Neural cell (in vitro differentiated cells): ENCODE measurements at regions not wholly inside any gene's neighbourhood (a gene's known extent, or its start where the extent isn't known, plus 50 kb on each side); places are given as distances from the start of the nearest gene placed in this dataset.

Experiments
- H2AFZ ChIP-seq: fragments of 200-600, 300-800 bp; sonication (generic), shearing (Covaris generic); 2 replicates; pipeline ENCODE4 v1.6.0; 2014; ENCODE audit warnings: low read depth, mild to moderate bottlenecking, antibody characterized with exemption, low read length, moderate library complexity
- H3F3A ChIP-seq: fragments of 200-600 bp; shearing (Covaris generic); 2 replicates; pipeline ENCODE4 v1.6.1; 2016; ENCODE audit warnings: mild to moderate bottlenecking, moderate library complexity, mixed read lengths, antibody characterized with exemption, low read length; ENCODE audit not compliant: insufficient read depth, poor library complexity, severe bottlenecking
- H3K27ac ChIP-seq: fragments of 200-600, 300-800 bp; sonication (generic), shearing (Covaris generic); 2 replicates; pipeline ENCODE4 v1.5.1; 2014; ENCODE audit warnings: mild to moderate bottlenecking, low read length, moderate library complexity
- H3K27me3 ChIP-seq: fragments of 300-800, 200-600 bp; sonication (generic), shearing (Covaris generic); 2 replicates; pipeline ENCODE4 v1.6.0; 2014; ENCODE audit warnings: mild to moderate bottlenecking, low read depth, low read length, moderate library complexity; ENCODE audit not compliant: insufficient read depth
- H3K36me3 ChIP-seq: fragments of 300-800, 200-600 bp; sonication (generic), shearing (Covaris generic); 2 replicates; pipeline ENCODE4 v1.5.1; 2014; ENCODE audit warnings: mild to moderate bottlenecking, antibody characterized with exemption, low read length, moderate library complexity; ENCODE audit not compliant: insufficient read depth
- H3K4me2 ChIP-seq: fragments of 300-800, 200-600 bp; sonication (generic), shearing (Covaris generic); 2 replicates; pipeline ENCODE4 v1.6.0; 2014; ENCODE audit warnings: mild to moderate bottlenecking, low read length
- H3K4me3 ChIP-seq: fragments of 300-800, 200-600 bp; sonication (generic), shearing (Covaris generic); 2 replicates; pipeline ENCODE4 v1.5.1; 2014; ENCODE audit warnings: mild to moderate bottlenecking, low read length, moderate library complexity
- H3K79me2 ChIP-seq: fragments of 200-600 bp; shearing (Covaris generic); replicated peaks from 2 replicates; pipeline ENCODE4 v1.6.0; 2014; ENCODE audit warnings: mild to moderate bottlenecking, low read length, moderate library complexity; ENCODE audit not compliant: insufficient read depth
- H3K9ac ChIP-seq: fragments of 300-800, 200-600 bp; sonication (generic), shearing (Covaris generic); 2 replicates; pipeline ENCODE4 v1.6.1; 2016; ENCODE audit warnings: mild to moderate bottlenecking, low read length, mixed read lengths
- H3K9me2 ChIP-seq: fragments of 200-600 bp; shearing (Covaris generic); 2 replicates; pipeline ENCODE4 v1.6.1; 2016; ENCODE audit warnings: mild to moderate bottlenecking, low read length, mixed read lengths; ENCODE audit not compliant: insufficient read depth
- H3K9me3 ChIP-seq: fragments of 200-600, 300-800 bp; sonication (generic), shearing (Covaris generic); 2 replicates; pipeline ENCODE4 v1.6.1; 2016; ENCODE audit warnings: mild to moderate bottlenecking, mixed run types, low read length, moderate library complexity, mixed read lengths
- H4K20me1 ChIP-seq: fragments of 200-600 bp; shearing (Covaris generic); 2 replicates; pipeline ENCODE4 v1.6.1; 2016; ENCODE audit warnings: mild to moderate bottlenecking, mixed run types; ENCODE audit not compliant: insufficient read depth
- CTCF ChIP-seq: fragments of 450-650 bp; IDR thresholded peaks from 2 replicates; pipeline ENCODE4 v1.5.1; 2014; ENCODE audit warnings: antibody characterized with exemption, mild to moderate bottlenecking, moderate library complexity; ENCODE audit not compliant: poor library complexity, severe bottlenecking
- EP300 ChIP-seq: fragments of 450-650 bp; conservative IDR thresholded peaks from 2 replicates; pipeline ENCODE4 v1.6.1; 2014; ENCODE audit warnings: antibody characterized with exemption, mild to moderate bottlenecking, moderate library complexity; ENCODE audit not compliant: poor library complexity, severe bottlenecking
- EZH2 ChIP-seq: fragments of 200-600, 300-800 bp; shearing (Covaris generic), sonication (generic); IDR thresholded peaks from 2 replicates; pipeline ENCODE4 v1.6.1; 2014; ENCODE audit warnings: antibody characterized with exemption, low read length, borderline replicate concordance, mild to moderate bottlenecking; ENCODE audit not compliant: insufficient read depth, poor library complexity, severe bottlenecking
- MXI1 ChIP-seq: fragments of 450-650 bp; conservative IDR thresholded peaks from 2 replicates; pipeline ENCODE4 v1.6.1; 2014; ENCODE audit warnings: antibody characterized with exemption, mild to moderate bottlenecking; ENCODE audit not compliant: poor library complexity, severe bottlenecking
- POLR2AphosphoS5 ChIP-seq: IDR thresholded peaks from 2 replicates; pipeline ENCODE4 v1.6.1; 2012
- RAD21 ChIP-seq: fragments of 450-650 bp; conservative IDR thresholded peaks from 2 replicates; pipeline ENCODE4 v1.6.1; 2014; ENCODE audit warnings: antibody characterized with exemption, mild to moderate bottlenecking, moderate library complexity
- REST ChIP-seq: IDR thresholded peaks from 2 replicates; pipeline ENCODE4 v1.6.1; 2012; ENCODE audit warnings: borderline replicate concordance
- SMC3 ChIP-seq: fragments of 450-650 bp; conservative IDR thresholded peaks from 2 replicates; pipeline ENCODE4 v1.6.1; 2014; ENCODE audit warnings: antibody characterized with exemption, mild to moderate bottlenecking, moderate library complexity; ENCODE audit not compliant: poor library complexity
- TAF1 ChIP-seq: IDR thresholded peaks from 2 replicates; pipeline ENCODE4 v1.6.1; 2012; ENCODE audit warnings: low read depth

- H2AFZ ChIP-seq = no peak overlapping the region
These were observed 175.7 kb upstream of the ZEB2 start for GRCh38 chr2:144695657-144696056.

GRCh38 chr2:144694456-144694855 is 174.5 kb upstream of the ZEB2 start:
- Histone ChIP-seq H3K27ac (no peak overlapping the region), H3K9ac (no peak overlapping the region), H3K79me2 (no peaks in the 10 kb centered on the region), H3K4me3 (no peak overlapping the region), H3F3A (no peaks in the 10 kb centered on the region), H3K9me2 (no peaks in the 10 kb centered on the region), H3K27me3 (no peaks in the 10 kb centered on the region), H3K9me3 (no peaks in the 10 kb centered on the region), H3K4me2 (no peak overlapping the region), H4K20me1 (no peaks in the 10 kb centered on the region), H2AFZ (no peak overlapping the region), H3K36me3 (no peaks in the 10 kb centered on the region)
- TF ChIP-seq EZH2 (no peak), POLR2AphosphoS5 (no peak), TAF1 (no peak), EP300 (no peak), RAD21 (no peak), REST (no peak), SMC3 (no peak), CTCF (no peak), MXI1 (no peak)

More at GRCh38 chr2:144695657-144696056, 175.7 kb upstream of the ZEB2 start:
- Histone ChIP-seq H3K4me3 (no peak overlapping the region), H3K27ac (no peak overlapping the region), H3K27me3 (no peaks in the 10 kb centered on the region), H3F3A (no peaks in the 10 kb centered on the region), H3K9ac (no peak overlapping the region), H3K9me2 (no peaks in the 10 kb centered on the region), H4K20me1 (no peaks in the 10 kb centered on the region), H3K4me2 (no peak overlapping the region), H3K9me3 (no peaks in the 10 kb centered on the region), H3K36me3 (no peaks in the 10 kb centered on the region), H3K79me2 (no peaks in the 10 kb centered on the region)
- TF ChIP-seq REST = no peak
- TF ChIP-seq TAF1 = no peak
- TF ChIP-seq EZH2 = no peak
- TF ChIP-seq MXI1 = no peak
- TF ChIP-seq SMC3 = no peak
- TF ChIP-seq POLR2AphosphoS5 = no peak
